ENCODE measurements at regions not wholly inside any gene's neighbourhood (a gene's known extent, or its start where the extent isn't known, plus 50 kb on each side); places are given as distances from the start of the nearest gene placed in this dataset.

GRCh38 chr13:107379407-107380155 lies 811.6 kb upstream of the ARGLU1 start:
- no peak for DNase-seq (ENCODE audit: low read depth)

GRCh38 chr13:107376341-107377125 lies 808.6 kb upstream of the ARGLU1 start:
- no peak for DNase-seq (ENCODE audit: low read depth)

GRCh38 chr13:107375701-107376340 lies 807.9 kb upstream of the ARGLU1 start:
- DNase-seq (ENCODE audit: low read depth), result no peak

- no peak for DNase-seq (ENCODE audit: low read depth)
Measured at GRCh38 chr13:107374038-107374437, 806.1 kb upstream of the ARGLU1 start.

GRCh38 chr13:107373551-107373950 lies 805.6 kb upstream of the ARGLU1 start:
- DNase-seq (ENCODE audit: low read depth), result no peak

GRCh38 chr13:107370015-107370785 lies 802.3 kb upstream of the ARGLU1 start:
- no peak for DNase-seq (ENCODE audit: low read depth)

- DNase-seq (ENCODE audit: low read depth), result no peak
Measured at GRCh38 chr13:107367258-107367657, 799.3 kb upstream of the ARGLU1 start.

GRCh38 chr13:107365466-107366215 lies 797.7 kb upstream of the ARGLU1 start:
- no peak for DNase-seq (ENCODE audit: low read depth)

- DNase-seq (ENCODE audit: low read depth), result no peak
Measured at GRCh38 chr13:107364658-107365057, 796.7 kb upstream of the ARGLU1 start.

GRCh38 chr13:107361666-107362065 lies 793.7 kb upstream of the ARGLU1 start:
- DNase-seq (ENCODE audit: low read depth), result no peak

- no peak for DNase-seq (ENCODE audit: low read depth)
Measured at GRCh38 chr13:107360010-107360409, 792.1 kb upstream of the ARGLU1 start.

GRCh38 chr13:107358866-107359265 lies 790.9 kb upstream of the ARGLU1 start:
- DNase-seq (ENCODE audit: low read depth), result no peak

- no peak for DNase-seq (ENCODE audit: low read depth)
Measured at GRCh38 chr13:107351305-107351704, 783.4 kb upstream of the ARGLU1 start.

GRCh38 chr13:107348925-107349324 lies 781.0 kb upstream of the ARGLU1 start:
- no peak for DNase-seq (ENCODE audit: low read depth)

GRCh38 chr13:107348471-107348870 lies 780.5 kb upstream of the ARGLU1 start:
- DNase-seq (ENCODE audit: low read depth), result no peak

GRCh38 chr13:107347641-107348369 lies 779.9 kb upstream of the ARGLU1 start:
- DNase-seq (ENCODE audit: low read depth), result no peak

- DNase-seq (ENCODE audit: low read depth), result no peak
Measured at GRCh38 chr13:107342747-107343146, 774.8 kb upstream of the ARGLU1 start.

GRCh38 chr13:107339209-107339608 lies 771.3 kb upstream of the ARGLU1 start:
- no peak for DNase-seq (ENCODE audit: low read depth)

GRCh38 chr13:107332188-107332587 lies 764.3 kb upstream of the ARGLU1 start:
- no peak for DNase-seq (ENCODE audit: low read depth)

GRCh38 chr13:107331359-107331758 lies 763.4 kb upstream of the ARGLU1 start:
- no peak for DNase-seq (ENCODE audit: low read depth)

- no peak for DNase-seq (ENCODE audit: low read depth)
Measured at GRCh38 chr13:107330484-107330883, 762.5 kb upstream of the ARGLU1 start.
